ENCODE measurements at regions not wholly inside any gene's neighbourhood (a gene's known extent, or its start where the extent isn't known, plus 50 kb on each side); places are given as distances from the start of the nearest gene placed in this dataset.
"Not testable (repeated sequence)": the region's sequence is repeated elsewhere in the genome, so short reads cannot be mapped to it uniquely, and the experiment has no call there.

- Histone ChIP-seq H3K27me3 (ENCODE audit: insufficient read depth, poor library complexity, severe bottlenecking) (no peaks in the 10 kb centered on the region), H3K27ac (replicated peaks) (no peak overlapping the region), H3K4me3 (replicated peaks; ENCODE audit: insufficient read depth, low read length) (no peak overlapping the region)
- TF ChIP-seq SPI1 (IDR thresholded peaks at IDR 0.05; ENCODE audit: borderline replicate concordance, low read depth) (no peak), CTCF (IDR thresholded peaks at IDR 0.05; ENCODE audit: insufficient read depth, low read length) (no peak), POLR2AphosphoS5 (IDR thresholded peaks at IDR 0.05; ENCODE audit: low read depth) (no peak)
- no peak for DNase-seq (ENCODE audit: low read depth in 1 of 2, low spot score in 1 of 2)
Measured at GRCh38 chr19:29040292-29040691, 172.7 kb downstream of the UQCRFS1 start.

GRCh38 chr19:29039036-29039435, 173.9 kb downstream of the UQCRFS1 start:
- not testable (repeated sequence) for H3K4me3 ChIP-seq (replicated peaks; ENCODE audit: insufficient read depth, low read length); DNase-seq (ENCODE audit: low read depth in 1 of 2, low spot score in 1 of 2); H3K27me3 ChIP-seq (ENCODE audit: insufficient read depth, poor library complexity, severe bottlenecking)

GRCh38 chr19:29031216-29031615, 181.7 kb downstream of the UQCRFS1 start:
- no peaks in the 10 kb centered on the region for H3K27me3 ChIP-seq (ENCODE audit: insufficient read depth, poor library complexity, severe bottlenecking)
- H3K4me3 ChIP-seq (replicated peaks; ENCODE audit: insufficient read depth, low read length), result no peak overlapping the region
- no peak for DNase-seq (ENCODE audit: low read depth in 1 of 2, low spot score in 1 of 2)
- no peak overlapping the region for H3K27ac ChIP-seq (replicated peaks)
- TF ChIP-seq REST (IDR thresholded peaks at IDR 0.05; ENCODE audit: insufficient replicate concordance, low read depth), result no peak
- TF ChIP-seq CTCF (IDR thresholded peaks at IDR 0.05; ENCODE audit: insufficient read depth, low read length), result no peak
- no peak for TF ChIP-seq GABPA (IDR thresholded peaks at IDR 0.05; ENCODE audit: low read depth)
- TF ChIP-seq SPI1 (IDR thresholded peaks at IDR 0.05; ENCODE audit: borderline replicate concordance, low read depth), result no peak
- no peak for TF ChIP-seq POLR2AphosphoS5 (IDR thresholded peaks at IDR 0.05; ENCODE audit: low read depth)

More at GRCh38 chr19:29039036-29039435, 173.9 kb downstream of the UQCRFS1 start:
- not testable (repeated sequence) for H3K27ac ChIP-seq (replicated peaks)

GRCh38 chr19:29029268-29029958, 183.5 kb downstream of the UQCRFS1 start:
- no peak for TF ChIP-seq SPI1 (IDR thresholded peaks at IDR 0.05; ENCODE audit: borderline replicate concordance, low read depth)
- no peak for TF ChIP-seq POLR2AphosphoS5 (IDR thresholded peaks at IDR 0.05; ENCODE audit: low read depth)
- TF ChIP-seq REST (IDR thresholded peaks at IDR 0.05; ENCODE audit: insufficient replicate concordance, low read depth), result no peak
- TF ChIP-seq GABPA (IDR thresholded peaks at IDR 0.05; ENCODE audit: low read depth), result no peak
- Histone ChIP-seq H3K27ac (replicated peaks) (no peak overlapping the region), H3K27me3 (ENCODE audit: insufficient read depth, poor library complexity, severe bottlenecking) (no peaks in the 10 kb centered on the region), H3K4me3 (replicated peaks; ENCODE audit: insufficient read depth, low read length) (no peak overlapping the region)
- DNase-seq (ENCODE audit: low read depth in 1 of 2, low spot score in 1 of 2), result no peak

- H3K27me3 ChIP-seq (ENCODE audit: insufficient read depth, poor library complexity, severe bottlenecking), result no peaks in the 10 kb centered on the region
Measured at GRCh38 chr19:29022599-29022998, 190.4 kb downstream of the UQCRFS1 start.

More at GRCh38 chr19:29022599-29022998, 190.4 kb downstream of the UQCRFS1 start:
- no peak for DNase-seq (ENCODE audit: low read depth in 1 of 2, low spot score in 1 of 2)
- TF ChIP-seq POLR2AphosphoS5 (IDR thresholded peaks at IDR 0.05; ENCODE audit: low read depth), result no peak
- TF ChIP-seq CTCF (IDR thresholded peaks at IDR 0.05; ENCODE audit: insufficient read depth, low read length), result no peak
- no peak for TF ChIP-seq SPI1 (IDR thresholded peaks at IDR 0.05; ENCODE audit: borderline replicate concordance, low read depth)
- no peak for TF ChIP-seq GABPA (IDR thresholded peaks at IDR 0.05; ENCODE audit: low read depth)
- no peak for TF ChIP-seq REST (IDR thresholded peaks at IDR 0.05; ENCODE audit: insufficient replicate concordance, low read depth)
- Histone ChIP-seq H3K27ac (replicated peaks) (no peak overlapping the region), H3K4me3 (replicated peaks; ENCODE audit: insufficient read depth, low read length) (no peak overlapping the region)
